OCI-LY1 (cell line): ENCODE measurements at regions not wholly inside any gene's neighbourhood (a gene's known extent, or its start where the extent isn't known, plus 50 kb on each side); places are given as distances from the start of the nearest gene placed in this dataset.

Source experiments
- H2AFZ ChIP-seq: fragments of 200-600 bp; sonication (generic), shearing (Covaris generic); 2 replicates; pipeline ENCODE4 v1.6.0; 2014; ENCODE audit warnings: antibody characterized with exemption, mild to moderate bottlenecking, low read length
- H3F3A ChIP-seq: fragments of 200-600 bp; sonication (generic), shearing (Covaris generic); 2 replicates; pipeline ENCODE4 v1.6.0; 2014; ENCODE audit warnings: mild to moderate bottlenecking, antibody characterized with exemption, low read length, moderate library complexity; ENCODE audit not compliant: insufficient read depth
- H3K27ac ChIP-seq: fragments of 200-600 bp; sonication (generic); 2 replicates; pipeline ENCODE4 v1.5.1; 2014; ENCODE audit warnings: low read length, mixed run types, mild to moderate bottlenecking, low read depth; ENCODE audit not compliant: poor library complexity, severe bottlenecking
- H3K27me3 ChIP-seq: fragments of 200-600 bp; sonication (generic); 2 replicates; pipeline ENCODE4 v1.6.0; 2014; ENCODE audit warnings: antibody characterized with exemption, mild to moderate bottlenecking, low read length, moderate library complexity; ENCODE audit not compliant: insufficient read depth
- H3K36me3 ChIP-seq: fragments of 200-600 bp; sonication (generic); 2 replicates; pipeline ENCODE4 v1.6.1; 2014; ENCODE audit warnings: mild to moderate bottlenecking, antibody characterized with exemption, low read length, moderate library complexity, mixed read lengths; ENCODE audit not compliant: insufficient read depth
- H3K4me1 ChIP-seq: fragments of 200-600 bp; sonication (generic); 2 replicates; pipeline ENCODE4 v1.5.1; 2014; ENCODE audit warnings: mild to moderate bottlenecking, low read length, moderate library complexity; ENCODE audit not compliant: insufficient read depth, severe bottlenecking
- H3K4me2 ChIP-seq: fragments of 200-600 bp; sonication (generic), shearing (Covaris generic); 2 replicates; pipeline ENCODE4 v1.6.1; 2014; ENCODE audit warnings: low read length
- H3K4me3 ChIP-seq: fragments of 200-600 bp; sonication (generic); 2 replicates; pipeline ENCODE4 v1.5.1; 2014; ENCODE audit warnings: low read length, low read depth, mild to moderate bottlenecking, mixed read lengths; ENCODE audit not compliant: poor library complexity, severe bottlenecking
- H3K79me2 ChIP-seq: fragments of 200-600 bp; shearing (Covaris generic); 2 replicates; pipeline ENCODE4 v1.6.1; 2016; ENCODE audit warnings: mixed run types, low read length, mixed read lengths; ENCODE audit not compliant: insufficient read depth
- H3K9ac ChIP-seq: fragments of 200-600 bp; sonication (generic), shearing (Covaris generic); 2 replicates; pipeline ENCODE4 v1.6.1; 2014; ENCODE audit warnings: mild to moderate bottlenecking, low read length, mixed read lengths
- H3K9me2 ChIP-seq: fragments of 200-600 bp; sonication (generic), shearing (Covaris generic); 2 replicates; pipeline ENCODE4 v1.6.1; 2014; ENCODE audit warnings: low read depth, mild to moderate bottlenecking, low read length, mixed read lengths
- H3K9me3 ChIP-seq: fragments of 200-600 bp; shearing (Covaris generic); 2 replicates; pipeline ENCODE4 v1.6.1; 2014; ENCODE audit warnings: low read length, mixed read lengths
- H4K20me1 ChIP-seq: fragments of 200-600 bp; sonication (generic), shearing (Covaris generic); 2 replicates; pipeline ENCODE4 v1.6.0; 2016; ENCODE audit warnings: mild to moderate bottlenecking, low read length; ENCODE audit not compliant: insufficient read depth
- EZH2 ChIP-seq: fragments of 200-600 bp; sonication (generic), shearing (Covaris generic); IDR thresholded peaks from 2 replicates; pipeline ENCODE4 v1.8.0; 2017; ENCODE audit warnings: borderline replicate concordance, mixed run types, mild to moderate bottlenecking, antibody characterized with exemption, low read length, moderate library complexity, mixed read lengths
- TF ChIP-seq, protein P1 (sequence below): fragments of 200-600 bp; sonication (generic), shearing (Covaris generic); IDR thresholded peaks from 2 replicates; pipeline ENCODE4 v1.5.1; 2017; ENCODE audit warnings: mild to moderate bottlenecking, antibody characterized with exemption, low read length, moderate library complexity, mixed read lengths

DNA sequence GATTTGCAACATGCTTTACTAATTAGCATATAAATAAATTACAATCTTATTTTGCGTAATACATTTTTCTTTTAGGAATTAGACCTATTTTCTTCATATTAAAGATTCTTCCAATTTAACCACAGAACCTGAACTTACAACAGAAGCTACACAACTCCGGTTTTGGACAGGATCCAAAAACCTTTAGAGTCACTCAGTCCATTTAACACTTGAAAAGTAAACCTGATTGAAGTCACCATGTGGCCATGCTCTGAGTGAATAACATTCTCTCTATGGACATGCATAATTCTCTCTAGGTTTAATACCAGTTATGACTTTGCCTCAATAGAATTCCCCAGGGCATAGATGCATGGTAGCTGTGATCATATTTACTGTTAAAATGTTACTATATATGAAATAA, 751.0 kb downstream of the VGLL3 start:
- Histone ChIP-seq H3K4me1 (no peaks in the 10 kb centered on the region), H3F3A (no peaks in the 10 kb centered on the region), H3K9ac (no peak overlapping the region), H3K36me3 (no peaks in the 10 kb centered on the region), H2AFZ (no peak overlapping the region), H3K4me2 (no peak overlapping the region), H3K9me2 (no peaks in the 10 kb centered on the region), H3K9me3 (no peaks in the 10 kb centered on the region), H3K4me3 (no peak overlapping the region), H3K79me2 (no peaks in the 10 kb centered on the region), H3K27me3 (no peaks in the 10 kb centered on the region), H4K20me1 (no peaks in the 10 kb centered on the region; the same call in 1 of the 2 replicates), H3K27ac (no peak overlapping the region)
- no peak for TF ChIP-seq EZH2
- TF ChIP-seq, protein P1, sequence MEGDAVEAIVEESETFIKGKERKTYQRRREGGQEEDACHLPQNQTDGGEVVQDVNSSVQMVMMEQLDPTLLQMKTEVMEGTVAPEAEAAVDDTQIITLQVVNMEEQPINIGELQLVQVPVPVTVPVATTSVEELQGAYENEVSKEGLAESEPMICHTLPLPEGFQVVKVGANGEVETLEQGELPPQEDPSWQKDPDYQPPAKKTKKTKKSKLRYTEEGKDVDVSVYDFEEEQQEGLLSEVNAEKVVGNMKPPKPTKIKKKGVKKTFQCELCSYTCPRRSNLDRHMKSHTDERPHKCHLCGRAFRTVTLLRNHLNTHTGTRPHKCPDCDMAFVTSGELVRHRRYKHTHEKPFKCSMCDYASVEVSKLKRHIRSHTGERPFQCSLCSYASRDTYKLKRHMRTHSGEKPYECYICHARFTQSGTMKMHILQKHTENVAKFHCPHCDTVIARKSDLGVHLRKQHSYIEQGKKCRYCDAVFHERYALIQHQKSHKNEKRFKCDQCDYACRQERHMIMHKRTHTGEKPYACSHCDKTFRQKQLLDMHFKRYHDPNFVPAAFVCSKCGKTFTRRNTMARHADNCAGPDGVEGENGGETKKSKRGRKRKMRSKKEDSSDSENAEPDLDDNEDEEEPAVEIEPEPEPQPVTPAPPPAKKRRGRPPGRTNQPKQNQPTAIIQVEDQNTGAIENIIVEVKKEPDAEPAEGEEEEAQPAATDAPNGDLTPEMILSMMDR = no peak

DNA sequence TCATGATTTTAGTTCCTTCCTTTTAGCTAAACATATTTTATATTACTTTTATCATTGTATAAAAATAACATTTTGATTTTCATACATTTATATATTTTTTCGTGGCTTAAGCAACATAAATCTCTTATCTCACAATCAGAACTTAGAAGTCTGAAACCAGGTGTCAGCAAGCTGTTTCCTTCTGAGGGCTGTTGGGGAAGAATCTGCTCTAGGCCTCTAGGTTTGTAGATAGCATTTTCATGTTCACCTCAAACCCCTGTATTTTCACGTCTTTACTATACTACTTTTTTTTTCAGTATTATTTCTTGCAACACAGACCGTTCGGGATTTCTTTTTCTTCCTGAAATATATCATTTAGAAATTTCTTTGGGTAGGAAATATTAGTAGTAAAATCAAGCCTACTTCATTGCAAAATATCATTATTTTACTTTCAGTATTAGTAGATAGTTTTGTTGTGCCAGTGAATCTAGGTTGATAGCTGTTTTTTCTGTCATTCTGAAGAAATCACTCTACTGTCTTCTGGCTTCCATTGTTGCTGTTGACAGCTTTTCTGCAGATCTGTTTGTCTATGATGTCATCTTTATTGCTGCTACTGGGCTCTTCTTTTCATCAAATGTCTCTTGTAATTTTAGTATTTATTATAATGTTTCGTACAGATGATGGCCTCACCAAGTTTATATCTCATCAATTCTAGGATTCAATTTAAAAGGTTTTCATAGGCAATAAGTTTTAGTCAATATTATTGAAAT, 756.3 kb downstream of the VGLL3 start:
- Histone ChIP-seq H3K4me3 (no peak overlapping the region), H3K9me2 (no peaks in the 10 kb centered on the region), H3K27me3 (no peaks in the 10 kb centered on the region), H3K27ac (no peak overlapping the region), H3K4me2 (no peak overlapping the region), H4K20me1 (no peaks in the 10 kb centered on the region), H2AFZ (no peak overlapping the region), H3K9ac (no peak overlapping the region), H3K36me3 (no peaks in the 10 kb centered on the region), H3K4me1 (no peaks in the 10 kb centered on the region), H3K9me3 (no peaks in the 10 kb centered on the region), H3K79me2 (no peaks in the 10 kb centered on the region), H3F3A (no peaks in the 10 kb centered on the region)
- no peak for TF ChIP-seq EZH2
- TF ChIP-seq, protein P1 = no peak

DNA sequence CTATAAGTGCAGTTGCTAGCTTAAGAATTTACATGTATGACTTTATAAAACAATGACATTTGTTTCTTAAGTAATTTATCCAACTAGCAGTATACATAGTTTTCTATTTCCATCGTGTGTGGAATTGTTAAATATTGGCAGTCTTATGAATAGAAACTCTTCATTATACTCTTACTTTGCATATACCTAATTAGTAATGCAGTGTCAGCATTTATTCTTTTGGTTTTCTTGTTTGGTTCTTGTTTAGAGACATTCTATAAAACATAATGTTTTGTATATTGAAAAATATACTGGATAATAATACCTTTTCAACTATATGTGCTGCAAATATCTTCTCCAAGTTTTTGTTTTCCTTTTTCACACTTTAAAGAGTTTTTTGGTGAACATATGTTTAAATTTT, 760.2 kb downstream of the VGLL3 start:
- Histone ChIP-seq H3K9me3 (no peaks in the 10 kb centered on the region), H3K27ac (no peak overlapping the region), H3K79me2 (no peaks in the 10 kb centered on the region), H4K20me1 (no peaks in the 10 kb centered on the region), H3K27me3 (no peaks in the 10 kb centered on the region), H3F3A (no peaks in the 10 kb centered on the region), H3K4me2 (no peak overlapping the region), H3K9ac (no peak overlapping the region), H3K36me3 (no peaks in the 10 kb centered on the region), H3K4me3 (no peak overlapping the region), H3K4me1 (no peaks in the 10 kb centered on the region), H2AFZ (no peak overlapping the region), H3K9me2 (no peaks in the 10 kb centered on the region)
- TF ChIP-seq, protein P1 = no peak
- no peak for TF ChIP-seq EZH2
